Muscle of leg (tissue), 3 donors: ENCODE measurements at regions not wholly inside any gene's neighbourhood (a gene's known extent, or its start where the extent isn't known, plus 50 kb on each side); places are given as distances from the start of the nearest gene placed in this dataset.
A peak's percentile ranks its signal among the peaks of the same experiment; 100 is the strongest.

Experiments
- DNase-seq: peaks from one replicate; pipeline ENCODE4 v3.0.0; 2013
- H3K27ac ChIP-seq: one replicate; pipeline ENCODE4 v1.5.1; 2013; ENCODE audit warnings: mild to moderate bottlenecking, low read length, control low read depth
- H3K27me3 ChIP-seq: one replicate; pipeline ENCODE4 v1.6.1; 2013; ENCODE audit warnings: low read length; ENCODE audit not compliant: control insufficient read depth, insufficient read depth
- H3K36me3 ChIP-seq: one replicate; pipeline ENCODE4 v1.6.1; 2013; ENCODE audit warnings: low read length; ENCODE audit not compliant: control insufficient read depth, insufficient read depth
- H3K4me1 ChIP-seq: one replicate; pipeline ENCODE4 v1.6.1; 2013; ENCODE audit warnings: low read length; ENCODE audit not compliant: control insufficient read depth, insufficient read depth
- H3K4me3 ChIP-seq: one replicate; pipeline ENCODE4 v1.5.1; 2013; ENCODE audit warnings: low read length, control low read depth
- H3K9me3 ChIP-seq: replicated peaks from 2 replicates; pipeline ENCODE4 v1.6.1; 2013; ENCODE audit warnings: low read depth, low read length; ENCODE audit not compliant: control insufficient read depth
- WGBS: methylation state at CpG from one replicate; pipeline ENCODE4 v1.1.5; 2013; ENCODE audit warnings: missing lambda C conversion rate; ENCODE audit not compliant: insufficient coverage; 5-methylcytosine and 5-hydroxymethylcytosine counted together

- WGBS: no CpG with 5 or more reads among the region's 3 CpGs
- H3K36me3 ChIP-seq: no peaks in the 10 kb centered on the region
- H3K9me3 ChIP-seq: no peaks in the 10 kb centered on the region
- H3K4me3 ChIP-seq: no peak overlapping the region
- no peak overlapping the region for H3K27ac ChIP-seq
- no peaks in the 10 kb centered on the region for H3K4me1 ChIP-seq
- no peak for DNase-seq
- H3K27me3 ChIP-seq: no peaks in the 10 kb centered on the region
These were observed 638.3 kb upstream of the TMEM132C start for GRCh38 chr12:127628645-127629044.

GRCh38 chr12:127629066-127629820 lies 637.7 kb upstream of the TMEM132C start:
- no peaks in the 10 kb centered on the region for H3K4me1 ChIP-seq
- no peaks in the 10 kb centered on the region for H3K27me3 ChIP-seq
- 57% methylated on average over 5 of the region's 10 CpGs for WGBS
- no peak overlapping the region for H3K4me3 ChIP-seq
- DNase-seq: peak; percentile 13
- no peaks in the 10 kb centered on the region for H3K36me3 ChIP-seq
- no peaks in the 10 kb centered on the region for H3K9me3 ChIP-seq
- H3K27ac ChIP-seq: no peak overlapping the region

- WGBS: 50% methylated on average over 2 of the region's 11 CpGs
- peak; percentile 16 for DNase-seq
- H3K27ac ChIP-seq: no peak overlapping the region
These were observed 634.5 kb upstream of the TMEM132C start for GRCh38 chr12:127632461-127632860.

GRCh38 chr12:127635838-127636237 lies 631.1 kb upstream of the TMEM132C start:
- Histone ChIP-seq H3K36me3 (no peaks in the 10 kb centered on the region), H3K9me3 (no peaks in the 10 kb centered on the region), H3K4me1 (no peaks in the 10 kb centered on the region), H3K27me3 (no peaks in the 10 kb centered on the region), H3K4me3 (no peak overlapping the region), H3K27ac (no peak overlapping the region)
- no peak for DNase-seq
- WGBS: 95% methylated on average over 3 of the region's 4 CpGs

More at GRCh38 chr12:127632461-127632860, 634.5 kb upstream of the TMEM132C start:
- Histone ChIP-seq H3K27me3 (no peaks in the 10 kb centered on the region), H3K4me3 (no peak overlapping the region), H3K36me3 (no peaks in the 10 kb centered on the region), H3K9me3 (no peaks in the 10 kb centered on the region), H3K4me1 (no peaks in the 10 kb centered on the region)

GRCh38 chr12:127636882-127637281 lies 630.1 kb upstream of the TMEM132C start:
- Histone ChIP-seq H3K4me3 (no peak overlapping the region), H3K27me3 (no peaks in the 10 kb centered on the region), H3K27ac (no peak overlapping the region), H3K4me1 (no peaks in the 10 kb centered on the region), H3K36me3 (no peaks in the 10 kb centered on the region), H3K9me3 (no peaks in the 10 kb centered on the region)
- no peak for DNase-seq
- no CpG with 5 or more reads among the region's 2 CpGs for WGBS

GRCh38 chr12:127640181-127640886 lies 626.6 kb upstream of the TMEM132C start:
- no peaks in the 10 kb centered on the region for H3K36me3 ChIP-seq
- H3K27ac ChIP-seq: no peak overlapping the region
- no peak for DNase-seq
- H3K9me3 ChIP-seq: no peaks in the 10 kb centered on the region
- WGBS: no CpG with 5 or more reads among the region's 6 CpGs
- H3K27me3 ChIP-seq: no peaks in the 10 kb centered on the region
- H3K4me3 ChIP-seq: no peak overlapping the region
- H3K4me1 ChIP-seq: no peaks in the 10 kb centered on the region

- H3K27me3 ChIP-seq: no peaks in the 10 kb centered on the region
- H3K4me3 ChIP-seq: no peak overlapping the region
- no peak overlapping the region for H3K27ac ChIP-seq
- no peaks in the 10 kb centered on the region for H3K4me1 ChIP-seq
- H3K9me3 ChIP-seq: no peaks in the 10 kb centered on the region
- no peak for DNase-seq
- no peaks in the 10 kb centered on the region for H3K36me3 ChIP-seq
- 87% methylated on average over 8 of the region's 8 CpGs for WGBS
These were observed 624.8 kb upstream of the TMEM132C start for GRCh38 chr12:127642208-127642607.

GRCh38 chr12:127648321-127648720 lies 618.6 kb upstream of the TMEM132C start:
- Histone ChIP-seq H3K4me3 (no peak overlapping the region), H3K4me1 (no peaks in the 10 kb centered on the region), H3K9me3 (no peaks in the 10 kb centered on the region), H3K27ac (no peak overlapping the region), H3K36me3 (no peaks in the 10 kb centered on the region), H3K27me3 (no peaks in the 10 kb centered on the region)
- DNase-seq: no peak
- 60% methylated on average over 1 of the region's 5 CpGs for WGBS

- DNase-seq: no peak
- Histone ChIP-seq H3K27ac (no peak overlapping the region), H3K36me3 (no peaks in the 10 kb centered on the region), H3K9me3 (no peaks in the 10 kb centered on the region), H3K27me3 (no peaks in the 10 kb centered on the region), H3K4me3 (no peak overlapping the region), H3K4me1 (no peaks in the 10 kb centered on the region)
- WGBS: no CpG with 5 or more reads among the region's 2 CpGs
These were observed 617.0 kb upstream of the TMEM132C start for GRCh38 chr12:127649961-127650360.

- Histone ChIP-seq H3K27me3 (no peaks in the 10 kb centered on the region), H3K9me3 (no peaks in the 10 kb centered on the region), H3K4me1 (no peaks in the 10 kb centered on the region), H3K4me3 (no peak overlapping the region), H3K27ac (no peak overlapping the region), H3K36me3 (no peaks in the 10 kb centered on the region)
- 80% methylated on average over 2 of the region's 5 CpGs for WGBS
- no peak for DNase-seq
These were observed 616.3 kb upstream of the TMEM132C start for GRCh38 chr12:127650626-127651025.
